ENCODE measurements at regions not wholly inside any gene's neighbourhood (a gene's known extent, or its start where the extent isn't known, plus 50 kb on each side); places are given as distances from the start of the nearest gene placed in this dataset.

DNA sequence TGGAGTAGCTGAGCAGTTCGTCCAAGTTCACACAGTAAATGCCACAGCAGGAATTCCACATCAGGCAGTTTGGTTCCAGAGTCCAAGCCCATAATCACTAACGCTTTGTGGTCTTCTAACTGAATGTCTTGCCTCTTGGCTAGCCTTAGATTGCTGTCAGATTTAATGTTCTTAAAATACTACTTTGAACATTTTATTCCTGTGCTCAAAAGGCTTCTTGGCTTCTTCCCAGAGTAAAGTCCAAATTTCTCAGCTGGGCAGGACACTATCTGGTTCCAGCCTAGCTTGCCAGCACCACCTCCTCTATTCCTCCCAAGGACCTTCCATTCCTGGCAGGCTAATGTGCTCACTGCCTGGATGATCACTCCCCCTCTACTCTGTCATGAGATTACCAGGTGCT, 256.9 kb downstream of the SQOR start:
- DNase-seq (ENCODE audit: extremely low read depth, low read depth), result no peak
- no peak overlapping the region for H3K4me3 ChIP-seq (replicated peaks; ENCODE audit: low read depth, low read length)
- TF ChIP-seq, protein P1, sequence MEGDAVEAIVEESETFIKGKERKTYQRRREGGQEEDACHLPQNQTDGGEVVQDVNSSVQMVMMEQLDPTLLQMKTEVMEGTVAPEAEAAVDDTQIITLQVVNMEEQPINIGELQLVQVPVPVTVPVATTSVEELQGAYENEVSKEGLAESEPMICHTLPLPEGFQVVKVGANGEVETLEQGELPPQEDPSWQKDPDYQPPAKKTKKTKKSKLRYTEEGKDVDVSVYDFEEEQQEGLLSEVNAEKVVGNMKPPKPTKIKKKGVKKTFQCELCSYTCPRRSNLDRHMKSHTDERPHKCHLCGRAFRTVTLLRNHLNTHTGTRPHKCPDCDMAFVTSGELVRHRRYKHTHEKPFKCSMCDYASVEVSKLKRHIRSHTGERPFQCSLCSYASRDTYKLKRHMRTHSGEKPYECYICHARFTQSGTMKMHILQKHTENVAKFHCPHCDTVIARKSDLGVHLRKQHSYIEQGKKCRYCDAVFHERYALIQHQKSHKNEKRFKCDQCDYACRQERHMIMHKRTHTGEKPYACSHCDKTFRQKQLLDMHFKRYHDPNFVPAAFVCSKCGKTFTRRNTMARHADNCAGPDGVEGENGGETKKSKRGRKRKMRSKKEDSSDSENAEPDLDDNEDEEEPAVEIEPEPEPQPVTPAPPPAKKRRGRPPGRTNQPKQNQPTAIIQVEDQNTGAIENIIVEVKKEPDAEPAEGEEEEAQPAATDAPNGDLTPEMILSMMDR (IDR thresholded peaks at IDR 0.05; ENCODE audit: low read depth, low read length, missing control alignments), result no peak

DNA sequence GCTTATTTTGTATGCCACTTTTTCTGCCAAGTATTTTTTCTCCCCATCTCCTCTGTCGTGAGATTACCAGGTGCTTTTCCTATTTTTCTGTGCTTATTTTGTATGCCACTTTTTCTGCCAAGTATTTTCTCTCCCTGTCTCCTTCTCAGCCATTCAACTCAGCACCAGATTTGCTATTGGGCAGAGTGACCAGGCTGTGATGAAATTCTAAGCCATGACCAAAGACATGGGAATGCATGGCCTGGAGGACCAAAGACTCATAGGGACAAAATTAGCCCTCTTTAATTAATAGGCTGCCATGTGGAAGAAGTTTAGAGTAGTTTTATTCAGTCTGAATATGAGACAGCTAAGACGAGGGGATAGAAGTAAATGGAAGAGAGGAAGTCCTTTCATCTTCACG, 257.4 kb downstream of the SQOR start:
- TF ChIP-seq, protein P1 (IDR thresholded peaks at IDR 0.05; ENCODE audit: low read depth, low read length, missing control alignments), result no peak

DNA sequence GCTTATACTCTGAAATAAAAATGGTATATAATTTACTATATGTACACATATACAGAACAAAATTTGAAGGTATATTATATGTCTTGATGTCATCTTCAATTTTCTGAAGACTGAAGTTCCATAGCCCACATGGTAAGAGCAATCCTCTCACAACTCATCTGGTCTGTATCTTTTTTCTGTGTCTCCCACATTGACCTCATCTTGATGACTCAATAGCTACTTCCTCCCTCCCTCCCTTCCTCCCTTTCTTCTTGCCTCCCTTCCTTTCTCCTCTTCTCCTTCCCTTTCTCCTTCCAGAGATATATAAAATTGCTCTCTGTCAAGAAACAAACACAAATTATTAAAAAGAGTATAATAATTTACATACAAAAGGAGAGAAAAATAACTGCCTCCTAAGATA, 268.5 kb downstream of the SQOR start:
- no peak for DNase-seq (ENCODE audit: extremely low read depth, low read depth)
- H3K4me3 ChIP-seq (replicated peaks; ENCODE audit: low read depth, low read length), result no peak overlapping the region
- TF ChIP-seq, protein P1 (IDR thresholded peaks at IDR 0.05; ENCODE audit: low read depth, low read length, missing control alignments), result no peak

More for the DNA sequence above, 257.4 kb downstream of the SQOR start:
- no peak for DNase-seq (ENCODE audit: extremely low read depth, low read depth)
- H3K4me3 ChIP-seq (replicated peaks; ENCODE audit: low read depth, low read length), result no peak overlapping the region

DNA sequence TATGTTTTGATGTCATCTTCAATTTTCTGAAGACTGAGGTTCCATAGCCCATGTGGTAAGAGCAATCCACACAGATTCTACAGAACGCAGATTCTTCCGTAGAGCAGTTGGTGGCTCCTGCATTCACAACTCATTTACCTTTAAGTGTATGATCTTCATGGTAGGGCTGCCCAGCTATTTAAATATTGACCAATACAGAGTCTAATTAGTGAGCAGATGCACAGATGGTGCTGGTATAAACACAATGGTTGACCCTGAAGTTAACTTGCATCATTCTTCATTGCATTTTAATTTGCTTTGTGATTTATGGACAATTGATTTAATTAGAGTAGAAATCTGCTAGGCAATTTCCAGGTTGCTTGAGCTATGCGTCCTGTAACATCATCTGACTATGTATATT, 269.2 kb downstream of the SQOR start:
- TF ChIP-seq, protein P1 (IDR thresholded peaks at IDR 0.05; ENCODE audit: low read depth, low read length, missing control alignments), result no peak
- H3K4me3 ChIP-seq (replicated peaks; ENCODE audit: low read depth, low read length), result no peak overlapping the region
- no peak for DNase-seq (ENCODE audit: extremely low read depth, low read depth)

DNA sequence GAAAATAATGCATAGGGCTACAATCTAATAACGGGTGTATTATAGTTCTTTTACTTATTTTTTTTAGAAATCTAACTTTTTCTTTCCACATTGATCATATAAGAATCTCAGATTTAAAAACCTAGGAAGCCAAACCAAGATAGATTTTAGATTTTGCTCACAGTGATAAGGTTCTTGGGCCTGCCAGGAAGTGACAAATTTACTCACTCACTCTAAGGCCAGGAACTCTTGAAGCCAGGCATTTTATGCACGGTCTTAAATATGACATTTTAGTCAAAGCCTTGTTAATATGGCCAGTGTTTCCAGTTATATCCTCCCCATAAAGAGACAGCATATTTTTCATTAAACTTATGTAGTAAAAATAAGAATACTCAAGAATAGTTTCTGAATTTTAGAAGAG, 271.4 kb downstream of the SQOR start:
- H3K4me3 ChIP-seq (replicated peaks; ENCODE audit: low read depth, low read length), result no peak overlapping the region
- no peak for DNase-seq (ENCODE audit: extremely low read depth, low read depth)
- TF ChIP-seq, protein P1 (IDR thresholded peaks at IDR 0.05; ENCODE audit: low read depth, low read length, missing control alignments), result no peak

DNA sequence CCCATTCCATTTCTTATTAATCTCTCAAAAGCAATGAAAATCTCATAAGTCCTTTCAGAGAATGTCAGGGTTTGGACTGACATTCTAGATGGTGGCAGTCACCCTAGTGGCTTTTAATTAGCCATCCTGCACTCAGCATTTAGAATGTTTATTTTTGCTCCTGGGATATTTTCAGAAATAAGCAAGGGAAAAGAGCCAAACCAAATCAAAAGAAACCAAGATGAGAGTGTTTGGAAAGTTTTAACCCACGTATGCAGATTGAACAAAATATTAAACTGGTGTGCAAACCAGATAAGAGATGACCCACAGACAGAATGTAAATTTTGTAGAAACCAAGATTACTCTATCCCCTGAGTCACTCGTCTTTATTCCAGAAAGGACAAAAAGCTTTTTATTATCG, 275.8 kb downstream of the SQOR start:
- DNase-seq (ENCODE audit: extremely low read depth, low read depth), result no peak
- TF ChIP-seq, protein P1 (IDR thresholded peaks at IDR 0.05; ENCODE audit: low read depth, low read length, missing control alignments), result no peak
- H3K4me3 ChIP-seq (replicated peaks; ENCODE audit: low read depth, low read length), result no peak overlapping the region

DNA sequence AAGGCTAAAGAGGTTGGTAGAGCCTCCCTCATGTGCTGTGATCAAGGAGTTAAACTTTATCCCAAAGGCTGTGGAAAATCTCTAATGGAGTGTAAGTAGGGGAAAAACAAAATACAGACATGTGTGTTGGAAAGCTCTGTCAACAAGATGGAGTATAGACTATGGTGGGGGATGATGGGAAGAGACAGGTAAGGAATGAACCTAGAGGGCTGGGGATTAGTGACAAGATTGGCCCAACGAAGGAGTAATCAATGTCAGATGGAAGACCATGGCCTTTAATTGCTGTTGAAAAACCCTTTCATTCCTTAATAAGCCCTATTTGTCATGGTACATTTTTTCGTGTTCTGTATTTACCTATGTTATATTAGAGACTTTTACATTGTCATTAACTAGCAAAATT, 278.6 kb downstream of the SQOR start:
- no peak overlapping the region for H3K4me3 ChIP-seq (replicated peaks; ENCODE audit: low read depth, low read length)
- TF ChIP-seq, protein P1 (IDR thresholded peaks at IDR 0.05; ENCODE audit: low read depth, low read length, missing control alignments), result no peak

More for the DNA sequence above, 278.6 kb downstream of the SQOR start:
- DNase-seq (ENCODE audit: extremely low read depth, low read depth), result no peak
